H1 (cell line): ENCODE measurements at regions not wholly inside any gene's neighbourhood (a gene's known extent, or its start where the extent isn't known, plus 50 kb on each side); places are given as distances from the start of the nearest gene placed in this dataset.

ENCODE experiments used
- CTCF ChIA-PET: fragments of 300-600 bp; sonication (Branson Sonifier 250); formaldehyde crosslinking; loops from one replicate; lab custom pipeline; 2021; ENCODE audit not compliant: partially characterized antibody; lab: Charles Lee
- POLR2A ChIA-PET: fragments of 300-600 bp; sonication (Branson Sonifier 250); formaldehyde crosslinking; loops from one replicate; lab custom pipeline; 2021; ENCODE audit warnings: inconsistent platforms; ENCODE audit not compliant: partially characterized antibody; lab: Charles Lee
- DNase-seq, 2 experiments: peaks; one replicate each; pipeline versions ENCODE4 v3.0.0 to v3.0.0-alpha.2; 2010 to 2022; ENCODE audit warnings: low spot score in 2 of 2, low read depth in 1 of 2, mixed read lengths in 1 of 2
- FAIRE-seq: peaks from 2 replicates; lab custom pipeline; 2011; peaks lifted over from hg19 to GRCh38; lab: Jason Lieb, UNC
- H2AFZ ChIP-seq: 2 replicates; pipeline ENCODE4 v1.8.1; 2012; ENCODE audit warnings: low read length, inconsistent platforms
- H2AK5ac ChIP-seq: 2 replicates; pipeline ENCODE4 v1.6.1; 2013; ENCODE audit warnings: low read depth, low read length
- H2BK120ac ChIP-seq: replicated peaks from 2 replicates; pipeline ENCODE3; 2013; ENCODE audit warnings: low read depth, low read length, inconsistent platforms
- H2BK12ac ChIP-seq: 2 replicates; pipeline ENCODE4 v1.6.1; 2013; ENCODE audit warnings: low read depth, low read length
- H2BK15ac ChIP-seq: 2 replicates; pipeline ENCODE4 v1.6.1; 2013; ENCODE audit warnings: low read length
- H2BK20ac ChIP-seq: 2 replicates; pipeline ENCODE4 v1.6.1; 2013; ENCODE audit warnings: low read length
- H2BK5ac ChIP-seq: 2 replicates; pipeline ENCODE4 v1.6.1; 2013; ENCODE audit warnings: low read depth, low read length
- H3K14ac ChIP-seq: 2 replicates; pipeline ENCODE4 v1.6.1; 2013; ENCODE audit warnings: inconsistent platforms; ENCODE audit not compliant: insufficient read length
- H3K18ac ChIP-seq: 2 replicates; pipeline ENCODE4 v1.6.1; 2013; ENCODE audit warnings: low read length; ENCODE audit errors: extremely low read depth
- H3K23ac ChIP-seq: 2 replicates; pipeline ENCODE4 v1.6.1; 2013; ENCODE audit warnings: inconsistent platforms; ENCODE audit not compliant: insufficient read length
- H3K23me2 ChIP-seq: 2 replicates; pipeline ENCODE4 v1.6.1; 2013; ENCODE audit warnings: low read depth, low read length
- H3K27ac ChIP-seq: 2 replicates; pipeline ENCODE4 v1.6.1; 2011; ENCODE audit warnings: low read depth, low read length, inconsistent platforms
- H3K27me3 ChIP-seq, 4 experiments: replicated peaks in 1 of 4; 1 replicate in 1 of 4; 2 replicates in 3 of 4; pipeline versions ENCODE4 v1.6.1 to v1.8.1; 2011 to 2013; ENCODE audit warnings: low read length in 3 of 4, mild to moderate bottlenecking in 3 of 4, inconsistent platforms in 2 of 4, mixed read lengths in 2 of 4, moderate library complexity in 1 of 4; ENCODE audit not compliant: control insufficient read depth in 3 of 4, insufficient read depth in 3 of 4; ENCODE audit errors: extremely low read depth in 1 of 4
- H3K36me3 ChIP-seq, 4 experiments: 2 replicates each; pipeline versions ENCODE4 v1.6.1 to v1.8.1; 2011 to 2013; ENCODE audit warnings: mild to moderate bottlenecking in 4 of 4, low read length in 3 of 4, moderate library complexity in 2 of 4, control low read depth in 1 of 4, inconsistent platforms in 1 of 4; ENCODE audit not compliant: insufficient read depth in 4 of 4, control insufficient read depth in 2 of 4
- H3K4ac ChIP-seq: replicated peaks from 2 replicates; pipeline ENCODE3; 2013; ENCODE audit warnings: low read length, low read depth, mixed read lengths, inconsistent platforms; ENCODE audit not compliant: insufficient read length
- H3K4me1 ChIP-seq, 4 experiments: replicated peaks in 1 of 4; 1 replicate in 1 of 4; 2 replicates in 3 of 4; pipeline versions ENCODE4 v1.6.1 to v1.8.1; 2011 to 2013; ENCODE audit warnings: low read length in 3 of 4, inconsistent platforms in 2 of 4, mixed read lengths in 1 of 4; ENCODE audit not compliant: insufficient read depth in 4 of 4, control insufficient read depth in 3 of 4
- H3K4me2 ChIP-seq, 2 experiments: 2 replicates each; pipeline versions ENCODE4 v1.6.1 to v1.8.1; 2011 to 2013; ENCODE audit warnings: low read depth in 2 of 2, low read length in 2 of 2, control low read depth in 1 of 2, inconsistent platforms in 1 of 2, mild to moderate bottlenecking in 1 of 2; ENCODE audit not compliant: insufficient read depth in 1 of 2
- H3K4me3 ChIP-seq, 4 experiments: fragments of 200-600, 300-600 bp in 1 of 4; sonication (generic), shearing (Covaris generic), sonication (Bioruptor Twin) in 1 of 4; 2 replicates each; pipeline versions ENCODE4 v1.5.1 to v1.8.1; 2011 to 2016; ENCODE audit warnings: low read length in 4 of 4, low read depth in 3 of 4, control low read depth in 2 of 4, inconsistent platforms in 2 of 4, mild to moderate bottlenecking in 2 of 4, mixed read lengths in 1 of 4, moderate library complexity in 1 of 4; ENCODE audit not compliant: insufficient read depth in 2 of 4; ENCODE audit errors: extremely low read depth in 1 of 4
- H3K56ac ChIP-seq: replicated peaks from 2 replicates; pipeline ENCODE3; 2013; ENCODE audit warnings: low read depth, mild to moderate bottlenecking, mixed read lengths, low read length, inconsistent platforms; ENCODE audit not compliant: insufficient read length
- H3K79me1 ChIP-seq: 2 replicates; pipeline ENCODE4 v1.6.1; 2013; ENCODE audit warnings: low read depth, low read length, control low read depth
- H3K79me2 ChIP-seq, 2 experiments: 2 replicates each; pipeline versions ENCODE4 v1.6.1 to v1.8.1; 2012 to 2013; ENCODE audit warnings: low read length in 2 of 2, mild to moderate bottlenecking in 2 of 2, inconsistent platforms in 1 of 2; ENCODE audit not compliant: insufficient read depth in 2 of 2, control insufficient read depth in 1 of 2
- H3K9ac ChIP-seq, 4 experiments: replicated peaks in 1 of 4; 1 replicate in 1 of 4; 2 replicates in 3 of 4; pipeline versions ENCODE4 v1.6.1 to v1.8.1; 2011 to 2013; ENCODE audit warnings: low read depth in 3 of 4, low read length in 3 of 4, control low read depth in 2 of 4, mild to moderate bottlenecking in 2 of 4, moderate library complexity in 2 of 4, inconsistent platforms in 1 of 4; ENCODE audit errors: extremely low read depth in 1 of 4
- H3K9me3 ChIP-seq, 2 experiments: 2 replicates each; pipeline versions ENCODE4 v1.6.1 to v1.8.1; 2012 to 2013; ENCODE audit warnings: mild to moderate bottlenecking in 2 of 2, moderate library complexity in 2 of 2, control low read depth in 1 of 2, inconsistent platforms in 1 of 2, low read depth in 1 of 2, low read length in 1 of 2, mixed read lengths in 1 of 2; ENCODE audit not compliant: insufficient read depth in 2 of 2
- H4K20me1 ChIP-seq, 2 experiments: replicated peaks in 1 of 2; 2 replicates each; pipeline versions ENCODE3 to v1.8.1; 2011 to 2013; ENCODE audit warnings: inconsistent platforms in 2 of 2, low read length in 2 of 2, mild to moderate bottlenecking in 1 of 2; ENCODE audit not compliant: insufficient read depth in 2 of 2, control insufficient read depth in 1 of 2
- H4K5ac ChIP-seq: 2 replicates; pipeline ENCODE4 v1.6.1; 2013; ENCODE audit warnings: low read length, low read depth, mixed read lengths, inconsistent platforms; ENCODE audit not compliant: insufficient read length
- H4K8ac ChIP-seq: 2 replicates; pipeline ENCODE4 v1.8.0; 2013; ENCODE audit warnings: mild to moderate bottlenecking, moderate library complexity, low read length, inconsistent platforms; ENCODE audit not compliant: insufficient read depth; ENCODE audit errors: extremely low read depth
- H4K91ac ChIP-seq: replicated peaks from 2 replicates; pipeline ENCODE3; 2013; ENCODE audit warnings: low read length, mixed read lengths, inconsistent platforms; ENCODE audit not compliant: insufficient read length
- WGBS, 2 experiments: shearing (Covaris generic) in 1 of 2; methylation state at CpG; one replicate each; pipeline versions ENCODE4 v1.1.6 to v1.1.7; 2013 to 2015; ENCODE audit warnings: low lambda C conversion rate in 2 of 2, mixed read lengths in 2 of 2, inconsistent platforms in 1 of 2, low coverage in 1 of 2, missing lambda C conversion rate in 1 of 2; ENCODE audit not compliant: insufficient replicate concordance in 2 of 2, insufficient coverage in 1 of 2, insufficient read length in 1 of 2; ENCODE audit errors: extremely low coverage in 1 of 2, missing lambda C conversion rate in 1 of 2; 5-methylcytosine and 5-hydroxymethylcytosine counted together

GRCh38 chr18:45417392-45417791 is 197.9 kb upstream of the SLC14A2 start:
- Histone ChIP-seq H3K79me1 (no peaks in the 10 kb centered on the region), H2BK120ac (no peak overlapping the region), H3K9ac (no peak overlapping the region), H2BK5ac (no peak overlapping the region), H2AK5ac (no peak overlapping the region), H3K27me3 (peaks cover 0 to 1% (median 0%) of the 10 kb centered on the region in 4 experiments; a peak in 1 of 7 replicates), H3K56ac (no peak overlapping the region), H3K4me1 (peaks cover 2 to 8% (median 5%) of the 10 kb centered on the region in 4 experiments; a peak in 4 of 7 replicates), H3K9me3 (no peaks in the 10 kb centered on the region), H3K4me2 (no peak overlapping the region), H3K18ac (no peak overlapping the region), H3K23ac (no peak overlapping the region), H2BK15ac (no peak overlapping the region), H2AFZ (no peak overlapping the region), H3K36me3 (no peaks in the 10 kb centered on the region), H3K23me2 (no peaks in the 10 kb centered on the region), H3K79me2 (no peaks in the 10 kb centered on the region), H4K5ac (no peak overlapping the region), H3K4ac (no peak overlapping the region), H4K91ac (no peak overlapping the region), H3K4me3 (no peak overlapping the region), H4K20me1 (no peaks in the 10 kb centered on the region), H3K14ac (no peak overlapping the region), H2BK20ac (no peak overlapping the region), H2BK12ac (no peak overlapping the region), H4K8ac (no peak overlapping the region), H3K27ac (no peak overlapping the region)
- WGBS, 2 experiments = 91% methylated on average over 3 of the region's 3 CpGs; no CpG with 5 or more reads in 1 of the 2 experiments
- DNase-seq = no peak
- ChIA-PET CTCF (interaction anchor here (1.1 to 1.3 kb wide), 2 partner anchors 9 to 33 kb away, joined by 3 read pairs; no protein-coding TSS in a partner anchor), POLR2A (no interaction called here)
- FAIRE-seq = no peak
